Dermis blood vessel endothelial cell (primary cell): ENCODE measurements at regions not wholly inside any gene's neighbourhood (a gene's known extent, or its start where the extent isn't known, plus 50 kb on each side); places are given as distances from the start of the nearest gene placed in this dataset.

Source experiments
- DNase-seq: peaks from one replicate; pipeline ENCODE4 v3.0.0; 2010

GRCh38 chr20:51265361-51265760 lies 242.5 kb upstream of the KCNG1 start:
- DNase-seq, result no peak

- DNase-seq, result no peak
Measured at GRCh38 chr20:51262240-51262639, 239.3 kb upstream of the KCNG1 start.

- DNase-seq, result no peak
Measured at GRCh38 chr20:51259455-51259854, 236.5 kb upstream of the KCNG1 start.

- DNase-seq, result no peak
Measured at GRCh38 chr20:51258582-51259165, 235.8 kb upstream of the KCNG1 start.

GRCh38 chr20:51255417-51255816 lies 232.5 kb upstream of the KCNG1 start:
- DNase-seq, result no peak

GRCh38 chr20:51253280-51253679 lies 230.4 kb upstream of the KCNG1 start:
- no peak for DNase-seq

GRCh38 chr20:51249781-51250180 lies 226.9 kb upstream of the KCNG1 start:
- DNase-seq, result no peak

- DNase-seq, result no peak
Measured at GRCh38 chr20:51249215-51249614, 226.3 kb upstream of the KCNG1 start.

- DNase-seq, result no peak
Measured at GRCh38 chr20:51244466-51244865, 221.6 kb upstream of the KCNG1 start.

- DNase-seq, result no peak
Measured at GRCh38 chr20:51238675-51239305, 215.9 kb upstream of the KCNG1 start.

- DNase-seq, result no peak
Measured at GRCh38 chr20:51237791-51238190, 214.9 kb upstream of the KCNG1 start.

- no peak for DNase-seq
Measured at GRCh38 chr20:51237278-51237677, 214.4 kb upstream of the KCNG1 start.

GRCh38 chr20:51236421-51236820 lies 213.5 kb upstream of the KCNG1 start:
- no peak for DNase-seq

- no peak for DNase-seq
Measured at GRCh38 chr20:51233345-51233744, 210.4 kb upstream of the KCNG1 start.

- DNase-seq, result no peak
Measured at GRCh38 chr20:51230727-51231126, 207.8 kb upstream of the KCNG1 start.

GRCh38 chr20:51228763-51229162 lies 205.9 kb upstream of the KCNG1 start:
- no peak for DNase-seq

- DNase-seq, result no peak
Measured at GRCh38 chr20:51227744-51228143, 204.8 kb upstream of the KCNG1 start.

- no peak for DNase-seq
Measured at GRCh38 chr20:51223183-51223720, 200.3 kb upstream of the KCNG1 start.

GRCh38 chr20:51221791-51222408 lies 199.0 kb upstream of the KCNG1 start:
- peak; percentile 1 for DNase-seq

- no peak for DNase-seq
Measured at GRCh38 chr20:51221103-51221502, 198.2 kb upstream of the KCNG1 start.

GRCh38 chr20:51220293-51220706 lies 197.4 kb upstream of the KCNG1 start:
- peak; percentile 54 for DNase-seq

GRCh38 chr20:51219544-51219943 lies 196.6 kb upstream of the KCNG1 start:
- DNase-seq, result no peak

GRCh38 chr20:51218603-51219002 lies 195.7 kb upstream of the KCNG1 start:
- no peak for DNase-seq
